Endodermal cell (in vitro differentiated cells): ENCODE measurements at regions not wholly inside any gene's neighbourhood (a gene's known extent, or its start where the extent isn't known, plus 50 kb on each side); places are given as distances from the start of the nearest gene placed in this dataset.

Experiments
- DNase-seq: peaks from one replicate; pipeline ENCODE4 v3.0.0-alpha.2; 2017
- H3K27ac ChIP-seq: 2 replicates; pipeline ENCODE4 v1.5.1; 2013; ENCODE audit warnings: mild to moderate bottlenecking, low read depth, low read length, moderate library complexity
- H3K27me3 ChIP-seq: 2 replicates; pipeline ENCODE4 v1.6.1; 2013; ENCODE audit warnings: mild to moderate bottlenecking, low read length, moderate library complexity; ENCODE audit not compliant: insufficient read depth, control insufficient read depth, poor library complexity, severe bottlenecking
- H3K36me3 ChIP-seq: 2 replicates; pipeline ENCODE4 v1.7.0; 2013; ENCODE audit warnings: mild to moderate bottlenecking, low read length, moderate library complexity; ENCODE audit not compliant: control insufficient read depth, insufficient read depth
- H3K4me1 ChIP-seq: one replicate; pipeline ENCODE4 v1.7.0; 2013; ENCODE audit warnings: low read length; ENCODE audit not compliant: control insufficient read depth, insufficient read depth
- H3K4me3 ChIP-seq: 2 replicates; pipeline ENCODE4 v1.5.1; 2013; ENCODE audit warnings: mild to moderate bottlenecking, low read length, moderate library complexity
- H3K9ac ChIP-seq: 2 replicates; pipeline ENCODE4 v1.6.1; 2013; ENCODE audit warnings: mild to moderate bottlenecking, low read length, moderate library complexity; ENCODE audit not compliant: poor library complexity, severe bottlenecking; ENCODE audit errors: extremely low read depth
- H3K9me3 ChIP-seq: 2 replicates; pipeline ENCODE4 v1.6.1; 2013; ENCODE audit warnings: mild to moderate bottlenecking, low read length, moderate library complexity; ENCODE audit not compliant: control insufficient read depth
- H3K27ac Mint-ChIP-seq: 2 replicates; pipeline ENCODE4 v1.8.0; 2020; ENCODE audit warnings: mixed read lengths
- H3K27me3 Mint-ChIP-seq: 2 replicates; pipeline ENCODE4 v1.8.0; 2021; ENCODE audit warnings: mild to moderate bottlenecking, mixed read lengths; ENCODE audit not compliant: insufficient read depth
- H3K36me3 Mint-ChIP-seq: 2 replicates; pipeline ENCODE4 v1.8.0; 2020; ENCODE audit warnings: low read depth, mixed read lengths
- H3K4me1 Mint-ChIP-seq: 2 replicates; pipeline ENCODE4 v1.8.0; 2020; ENCODE audit warnings: mixed read lengths
- H3K4me3 Mint-ChIP-seq: 2 replicates; pipeline ENCODE4 v1.8.0; 2020; ENCODE audit warnings: mild to moderate bottlenecking, moderate library complexity, mixed read lengths
- H3K9me3 Mint-ChIP-seq: 2 replicates; pipeline ENCODE4 v1.8.0; 2020; ENCODE audit warnings: mild to moderate bottlenecking, mixed read lengths
- CTCF ChIP-seq: fragments of 200-600 bp; sonication (generic); conservative IDR thresholded peaks from 2 replicates; pipeline ENCODE4 v1.5.0; 2021; ENCODE audit warnings: antibody characterized with exemption, mild to moderate bottlenecking
- WGBS, 2 experiments: methylation state at CpG; one replicate each; pipeline versions ENCODE4 v1.1.5 to v1.1.7; 2013; ENCODE audit warnings: missing lambda C conversion rate in 2 of 2, mixed read lengths in 1 of 2; ENCODE audit not compliant: insufficient coverage in 1 of 2, insufficient read length in 1 of 2; 5-methylcytosine and 5-hydroxymethylcytosine counted together

DNA sequence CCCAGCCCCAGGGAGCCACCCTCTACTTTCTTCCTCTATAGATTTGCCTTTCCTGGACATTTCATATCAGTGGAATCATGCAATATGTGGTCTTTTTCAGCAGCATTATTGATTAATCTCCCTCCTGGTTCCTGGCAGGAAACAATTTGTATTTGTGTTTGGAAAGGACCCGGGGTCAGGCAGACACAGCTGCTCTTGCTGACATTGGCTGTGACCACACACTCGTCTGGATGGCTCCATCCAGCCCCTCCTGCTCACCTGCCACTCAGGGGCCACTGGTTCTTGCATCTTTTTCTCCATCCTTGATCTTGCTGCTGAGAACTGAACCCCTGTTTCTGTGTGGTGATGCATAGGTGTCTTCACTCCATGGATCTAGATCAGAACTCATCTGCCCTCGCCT is 176.6 kb upstream of the MKI67 start:
- DNase-seq: no peak
- Mint-ChIP-seq H3K4me1 (no peaks in the 10 kb centered on the region), H3K9me3 (peaks cover 27% of the 10 kb centered on the region), H3K4me3 (no peak overlapping the region), H3K27ac (no peak overlapping the region), H3K36me3 (no peaks in the 10 kb centered on the region), H3K27me3 (no peaks in the 10 kb centered on the region)
- TF ChIP-seq CTCF: no peak
- no peaks in the 10 kb centered on the region for H3K27me3 ChIP-seq
- H3K36me3 ChIP-seq: no peaks in the 10 kb centered on the region
- no peak overlapping the region for H3K9ac ChIP-seq
- H3K9me3 ChIP-seq: no peaks in the 10 kb centered on the region
- no peak overlapping the region for H3K4me3 ChIP-seq
- H3K4me1 ChIP-seq: no peaks in the 10 kb centered on the region
- 83% methylated on average over 2 to 3 of the region's 3 CpGs for WGBS, 2 experiments
- H3K27ac ChIP-seq: no peak overlapping the region

- H3K36me3 Mint-ChIP-seq: no peaks in the 10 kb centered on the region
- H3K9me3 Mint-ChIP-seq: peaks cover 27% of the 10 kb centered on the region
- Histone ChIP-seq H3K4me1 (no peaks in the 10 kb centered on the region), H3K27ac (no peak overlapping the region), H3K27me3 (no peaks in the 10 kb centered on the region), H3K4me3 (no peak overlapping the region), H3K9ac (no peak overlapping the region), H3K9me3 (no peaks in the 10 kb centered on the region), H3K36me3 (no peaks in the 10 kb centered on the region)
- H3K27me3 Mint-ChIP-seq: no peaks in the 10 kb centered on the region
- WGBS, 2 experiments: 50 to 77% methylated on average over 1 to 5 of the region's 5 CpGs
- no peaks in the 10 kb centered on the region for H3K4me1 Mint-ChIP-seq
- DNase-seq: no peak
- no peak overlapping the region for H3K4me3 Mint-ChIP-seq
- no peak for TF ChIP-seq CTCF
- H3K27ac Mint-ChIP-seq: no peak overlapping the region
Observed at GRCh38 chr10:128304271-128304670, 178.0 kb upstream of the MKI67 start.

DNA sequence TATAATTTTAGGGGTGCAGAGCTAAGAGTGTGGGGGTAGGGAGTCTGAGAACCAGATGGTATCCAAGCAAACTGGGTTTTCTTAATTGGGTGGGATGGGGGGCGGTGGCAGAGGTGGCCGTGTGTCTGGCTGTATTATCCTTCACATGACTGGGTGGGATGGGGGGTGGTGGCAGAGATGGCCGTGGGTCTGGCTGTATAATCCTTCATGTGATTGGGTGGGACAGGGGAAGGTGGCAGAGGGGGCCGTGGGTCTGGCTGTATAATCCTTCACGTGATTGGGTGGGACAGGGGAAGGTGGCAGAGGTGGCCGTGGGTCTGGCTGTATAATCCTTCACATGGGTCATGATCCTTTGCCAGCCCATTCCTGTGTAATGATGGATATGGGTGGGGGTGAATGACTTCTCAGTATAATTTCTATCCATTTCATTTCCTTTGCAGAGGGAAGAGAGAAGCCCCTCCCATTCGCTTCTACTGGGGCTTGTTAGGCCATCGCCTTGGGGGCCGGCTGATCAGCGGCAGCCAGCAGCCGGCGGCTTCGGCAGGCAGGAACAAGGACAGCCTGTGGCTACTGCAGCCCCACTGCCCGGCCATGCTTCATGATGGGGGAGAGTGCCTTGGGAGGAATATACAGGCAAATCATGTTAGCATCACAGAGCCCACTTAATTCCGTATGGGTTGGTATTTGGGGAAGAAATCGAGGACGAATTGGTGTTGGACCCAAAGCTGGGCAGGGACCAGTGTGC is 179.6 kb upstream of the MKI67 start:
- H3K4me1 Mint-ChIP-seq: no peaks in the 10 kb centered on the region
- no peak overlapping the region for H3K4me3 Mint-ChIP-seq
- Histone ChIP-seq H3K9ac (no peak overlapping the region), H3K27ac (no peak overlapping the region), H3K36me3 (no peaks in the 10 kb centered on the region), H3K4me1 (no peaks in the 10 kb centered on the region), H3K9me3 (no peaks in the 10 kb centered on the region), H3K4me3 (no peak overlapping the region), H3K27me3 (no peaks in the 10 kb centered on the region)
- no peak for TF ChIP-seq CTCF
- no peaks in the 10 kb centered on the region for H3K27me3 Mint-ChIP-seq
- DNase-seq: peak; percentile 25
- WGBS, 2 experiments: 88 to 94% methylated on average over 12 to 17 of the region's 17 CpGs
- no peak overlapping the region for H3K27ac Mint-ChIP-seq
- peaks cover 25% of the 10 kb centered on the region for H3K9me3 Mint-ChIP-seq
- no peaks in the 10 kb centered on the region for H3K36me3 Mint-ChIP-seq
